ENCODE measurements at regions not wholly inside any gene's neighbourhood (a gene's known extent, or its start where the extent isn't known, plus 50 kb on each side); places are given as distances from the start of the nearest gene placed in this dataset.

DNA sequence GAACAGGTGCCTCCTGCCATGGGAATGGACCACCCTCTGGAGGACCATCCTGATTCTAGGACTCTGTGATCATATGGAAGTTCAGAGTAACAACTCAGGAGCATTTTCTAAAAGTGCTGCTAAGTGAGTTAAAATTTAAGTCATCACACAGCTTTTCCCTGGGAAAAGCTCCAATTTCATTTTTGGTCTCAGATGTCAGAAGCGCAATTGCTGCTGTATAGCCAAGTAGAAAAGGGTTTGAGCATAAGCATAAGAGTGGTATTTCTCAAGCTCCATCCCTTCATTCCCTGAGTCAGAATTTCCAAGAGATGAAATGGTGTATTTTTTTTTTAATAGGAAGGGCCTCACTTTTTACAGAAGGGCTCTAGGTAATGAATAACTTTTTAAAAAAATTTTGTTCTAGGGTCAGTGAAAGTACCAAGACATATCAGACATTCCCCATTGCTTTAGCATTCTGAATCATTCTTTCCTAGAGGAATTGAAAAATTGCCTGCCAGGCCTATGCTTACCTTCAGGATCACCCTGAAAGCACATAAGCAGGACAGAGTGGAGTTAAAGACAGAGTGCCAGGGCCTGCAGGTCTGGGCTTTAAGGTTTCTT, 564.5 kb upstream of the ISX start:
- Histone ChIP-seq H3K9ac (ENCODE audit: low read length) (no peak overlapping the region), H3K79me2 (ENCODE audit: insufficient read depth, low read length) (no peaks in the 10 kb centered on the region), H3K9me3 (ENCODE audit: insufficient read depth, low read length) (no peaks in the 10 kb centered on the region), H2AFZ (ENCODE audit: low read depth, low read length, severe bottlenecking) (no peak overlapping the region), H3K4me2 (ENCODE audit: low read depth, low read length, poor library complexity, severe bottlenecking) (no peak overlapping the region), H3K9me2 (replicated peaks; ENCODE audit: insufficient read depth, low read length) (no peaks in the 10 kb centered on the region), H3K36me3 (ENCODE audit: low read length) (no peaks in the 10 kb centered on the region), H4K20me1 (ENCODE audit: low read depth, low read length) (no peaks in the 10 kb centered on the region), H3K27ac (ENCODE audit: low read depth, low read length) (no peak overlapping the region), H3K27me3 (ENCODE audit: low read length) (no peaks in the 10 kb centered on the region), H3K4me3 (ENCODE audit: insufficient read depth, low read length, poor library complexity, severe bottlenecking) (no peak overlapping the region), H3F3A (ENCODE audit: insufficient read depth) (no peaks in the 10 kb centered on the region)
- TF ChIP-seq EZH2phosphoT487 (conservative IDR thresholded peaks at IDR 0.05; ENCODE audit: low read length) = no peak
- TF ChIP-seq, protein P1, sequence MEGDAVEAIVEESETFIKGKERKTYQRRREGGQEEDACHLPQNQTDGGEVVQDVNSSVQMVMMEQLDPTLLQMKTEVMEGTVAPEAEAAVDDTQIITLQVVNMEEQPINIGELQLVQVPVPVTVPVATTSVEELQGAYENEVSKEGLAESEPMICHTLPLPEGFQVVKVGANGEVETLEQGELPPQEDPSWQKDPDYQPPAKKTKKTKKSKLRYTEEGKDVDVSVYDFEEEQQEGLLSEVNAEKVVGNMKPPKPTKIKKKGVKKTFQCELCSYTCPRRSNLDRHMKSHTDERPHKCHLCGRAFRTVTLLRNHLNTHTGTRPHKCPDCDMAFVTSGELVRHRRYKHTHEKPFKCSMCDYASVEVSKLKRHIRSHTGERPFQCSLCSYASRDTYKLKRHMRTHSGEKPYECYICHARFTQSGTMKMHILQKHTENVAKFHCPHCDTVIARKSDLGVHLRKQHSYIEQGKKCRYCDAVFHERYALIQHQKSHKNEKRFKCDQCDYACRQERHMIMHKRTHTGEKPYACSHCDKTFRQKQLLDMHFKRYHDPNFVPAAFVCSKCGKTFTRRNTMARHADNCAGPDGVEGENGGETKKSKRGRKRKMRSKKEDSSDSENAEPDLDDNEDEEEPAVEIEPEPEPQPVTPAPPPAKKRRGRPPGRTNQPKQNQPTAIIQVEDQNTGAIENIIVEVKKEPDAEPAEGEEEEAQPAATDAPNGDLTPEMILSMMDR (IDR thresholded peaks at IDR 0.05; ENCODE audit: insufficient read depth, low read length, poor library complexity, severe bottlenecking) = no peak

DNA sequence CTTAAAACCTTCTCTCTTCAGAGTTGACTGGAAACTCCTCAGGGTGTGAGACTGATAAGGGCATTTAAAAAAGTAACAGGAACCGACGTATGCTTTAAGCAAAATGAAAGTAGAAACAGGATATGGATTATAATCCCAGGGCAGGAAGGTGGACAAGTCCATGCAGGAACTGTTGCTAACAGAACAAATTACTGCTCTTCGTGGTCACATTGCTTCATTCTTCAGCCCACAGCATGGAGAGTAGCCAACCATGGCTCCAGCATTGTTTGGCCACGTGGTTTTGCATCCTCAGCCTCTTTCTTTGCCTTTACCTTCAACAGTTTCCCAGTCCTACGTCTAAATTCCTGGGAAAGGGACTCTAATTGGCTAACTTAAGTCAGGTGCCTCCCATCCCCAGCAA, 563.1 kb upstream of the ISX start:
- H3K27ac ChIP-seq (ENCODE audit: low read depth, low read length) = no peak overlapping the region
- H3K9ac ChIP-seq (ENCODE audit: low read length) = no peak overlapping the region
- H3K9me2 ChIP-seq (replicated peaks; ENCODE audit: insufficient read depth, low read length) = no peaks in the 10 kb centered on the region
- no peaks in the 10 kb centered on the region for H3K27me3 ChIP-seq (ENCODE audit: low read length)
- no peaks in the 10 kb centered on the region for H3K36me3 ChIP-seq (ENCODE audit: low read length)
- TF ChIP-seq, protein P1 (IDR thresholded peaks at IDR 0.05; ENCODE audit: insufficient read depth, low read length, poor library complexity, severe bottlenecking) = no peak
- TF ChIP-seq EZH2phosphoT487 (conservative IDR thresholded peaks at IDR 0.05; ENCODE audit: low read length) = no peak
- H2AFZ ChIP-seq (ENCODE audit: low read depth, low read length, severe bottlenecking) = no peak overlapping the region
- H3K4me2 ChIP-seq (ENCODE audit: low read depth, low read length, poor library complexity, severe bottlenecking) = no peak overlapping the region
- H3K79me2 ChIP-seq (ENCODE audit: insufficient read depth, low read length) = no peaks in the 10 kb centered on the region
- H3K4me3 ChIP-seq (ENCODE audit: insufficient read depth, low read length, poor library complexity, severe bottlenecking) = no peak overlapping the region
- no peaks in the 10 kb centered on the region for H3K9me3 ChIP-seq (ENCODE audit: insufficient read depth, low read length)
- no peaks in the 10 kb centered on the region for H3F3A ChIP-seq (ENCODE audit: insufficient read depth)
- no peaks in the 10 kb centered on the region for H4K20me1 ChIP-seq (ENCODE audit: low read depth, low read length)

DNA sequence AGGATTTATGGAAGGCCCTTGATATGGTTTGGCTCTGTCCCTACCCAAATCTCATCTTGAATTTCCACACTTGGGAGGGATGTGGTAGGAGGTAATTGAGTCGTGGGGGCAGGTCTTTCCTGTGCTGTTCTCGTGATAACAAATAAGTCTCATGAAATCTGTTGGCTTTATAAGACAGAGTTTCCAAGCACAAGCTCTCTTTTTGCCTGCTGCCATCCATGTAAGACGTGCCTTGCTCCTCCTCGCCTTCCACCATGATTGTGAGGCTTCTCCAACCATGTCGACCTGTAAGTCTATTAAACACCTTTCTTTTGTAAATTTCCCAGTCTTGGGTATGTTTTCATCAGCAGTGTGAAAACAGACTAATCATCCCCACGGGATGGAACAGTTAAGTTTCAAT, 557.2 kb upstream of the ISX start:
- H3K9me2 ChIP-seq (replicated peaks; ENCODE audit: insufficient read depth, low read length) = no peaks in the 10 kb centered on the region
- no peak overlapping the region for H3K27ac ChIP-seq (ENCODE audit: low read depth, low read length)
- H3K27me3 ChIP-seq (ENCODE audit: low read length) = no peaks in the 10 kb centered on the region
- H4K20me1 ChIP-seq (ENCODE audit: low read depth, low read length) = no peaks in the 10 kb centered on the region
- no peak overlapping the region for H3K9ac ChIP-seq (ENCODE audit: low read length)
- TF ChIP-seq, protein P1 (IDR thresholded peaks at IDR 0.05; ENCODE audit: insufficient read depth, low read length, poor library complexity, severe bottlenecking) = no peak
- no peak for TF ChIP-seq EZH2phosphoT487 (conservative IDR thresholded peaks at IDR 0.05; ENCODE audit: low read length)
- no peaks in the 10 kb centered on the region for H3K79me2 ChIP-seq (ENCODE audit: insufficient read depth, low read length)
- no peaks in the 10 kb centered on the region for H3K36me3 ChIP-seq (ENCODE audit: low read length)
- no peaks in the 10 kb centered on the region for H3F3A ChIP-seq (ENCODE audit: insufficient read depth)
- H3K4me3 ChIP-seq (ENCODE audit: insufficient read depth, low read length, poor library complexity, severe bottlenecking) = no peak overlapping the region
- H3K9me3 ChIP-seq (ENCODE audit: insufficient read depth, low read length) = peaks cover 7% of the 10 kb centered on the region; the same call in 1 of the 2 replicates
- H2AFZ ChIP-seq (ENCODE audit: low read depth, low read length, severe bottlenecking) = no peak overlapping the region
- H3K4me2 ChIP-seq (ENCODE audit: low read depth, low read length, poor library complexity, severe bottlenecking) = no peak overlapping the region

Measured in SU-DHL-6 (cell line).